RPMI8226 (cell line): ENCODE measurements at regions not wholly inside any gene's neighbourhood (a gene's known extent, or its start where the extent isn't known, plus 50 kb on each side); places are given as distances from the start of the nearest gene placed in this dataset.
A peak's percentile ranks its signal among the peaks of the same experiment; 100 is the strongest.

Experiments used
- DNase-seq: peaks from one replicate; pipeline ENCODE4 v3.0.0-alpha.2; 2015

GRCh38 chr1:103854279-103854678, 104.6 kb downstream of the AMY1C start:
- DNase-seq: no peak

GRCh38 chr1:103859721-103860120, 110.0 kb downstream of the AMY1C start:
- no peak for DNase-seq

GRCh38 chr1:103898576-103899345, 149.1 kb downstream of the AMY1C start:
- no peak for DNase-seq

GRCh38 chr1:103900005-103900404, 150.3 kb downstream of the AMY1C start:
- peak; percentile 12 for DNase-seq

DNA sequence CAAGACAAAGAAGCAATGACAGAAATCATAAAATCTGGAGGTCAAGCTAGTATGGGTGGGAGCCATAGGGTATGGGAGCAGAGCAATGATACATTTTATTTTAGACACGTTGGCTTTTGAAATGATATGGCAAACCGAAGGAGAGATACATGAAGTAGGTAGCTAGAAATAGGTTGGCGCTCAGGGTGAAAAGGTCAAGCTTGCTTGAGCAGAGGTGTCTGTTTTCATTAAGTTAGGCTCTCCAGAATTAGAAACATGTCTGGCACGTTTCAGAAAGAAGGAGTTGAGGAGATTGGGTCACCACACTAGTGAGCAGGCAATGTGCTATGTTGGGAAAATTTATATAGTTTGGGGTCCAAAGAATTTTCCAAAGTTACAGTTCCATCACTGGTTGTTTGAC, 151.4 kb downstream of the AMY1C start:
- peak; percentile 3 for DNase-seq

- DNase-seq: no peak
Observed at GRCh38 chr1:103905363-103905762, 155.7 kb downstream of the AMY1C start.

DNA sequence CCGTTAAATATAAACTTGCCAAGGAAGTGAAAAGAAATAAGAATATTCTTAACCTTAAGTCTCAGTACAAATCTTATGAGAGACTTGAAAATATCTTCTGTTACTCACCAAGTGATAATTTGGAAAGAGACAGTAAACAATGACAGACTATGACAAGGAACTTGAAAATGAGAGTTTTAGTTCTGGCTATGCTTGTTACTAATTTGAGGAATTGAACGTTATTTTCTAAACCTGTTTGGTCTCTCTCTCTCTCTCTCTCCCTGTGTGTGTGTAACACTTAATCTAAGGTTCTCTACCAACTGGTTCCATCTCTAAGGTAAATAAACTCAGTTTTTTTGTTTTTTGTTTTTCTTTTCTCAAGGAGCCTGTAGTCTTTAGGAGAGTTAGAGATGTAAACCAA, 161.8 kb downstream of the AMY1C start:
- DNase-seq: no peak

GRCh38 chr1:103917795-103918194, 168.1 kb downstream of the AMY1C start:
- DNase-seq: no peak

DNA sequence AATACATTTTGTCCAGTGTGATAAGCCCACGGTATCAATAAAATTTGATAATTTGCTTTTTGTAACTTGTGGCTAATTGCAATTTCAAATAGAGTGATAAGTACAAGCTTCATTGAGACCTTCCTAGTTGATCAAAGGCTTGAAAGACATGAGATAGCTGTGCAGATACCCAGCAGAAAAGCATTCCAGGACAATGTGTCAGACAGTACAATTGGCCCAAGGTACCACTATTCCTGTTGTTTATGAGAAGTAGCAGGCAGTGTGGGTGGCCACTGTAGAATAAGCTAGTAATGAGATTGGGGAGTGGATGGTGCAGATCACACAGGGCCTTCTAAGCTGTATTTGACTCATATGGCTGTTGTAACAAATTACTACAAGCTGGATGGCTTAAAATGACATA, 182.2 kb downstream of the AMY1C start:
- DNase-seq: no peak

DNA sequence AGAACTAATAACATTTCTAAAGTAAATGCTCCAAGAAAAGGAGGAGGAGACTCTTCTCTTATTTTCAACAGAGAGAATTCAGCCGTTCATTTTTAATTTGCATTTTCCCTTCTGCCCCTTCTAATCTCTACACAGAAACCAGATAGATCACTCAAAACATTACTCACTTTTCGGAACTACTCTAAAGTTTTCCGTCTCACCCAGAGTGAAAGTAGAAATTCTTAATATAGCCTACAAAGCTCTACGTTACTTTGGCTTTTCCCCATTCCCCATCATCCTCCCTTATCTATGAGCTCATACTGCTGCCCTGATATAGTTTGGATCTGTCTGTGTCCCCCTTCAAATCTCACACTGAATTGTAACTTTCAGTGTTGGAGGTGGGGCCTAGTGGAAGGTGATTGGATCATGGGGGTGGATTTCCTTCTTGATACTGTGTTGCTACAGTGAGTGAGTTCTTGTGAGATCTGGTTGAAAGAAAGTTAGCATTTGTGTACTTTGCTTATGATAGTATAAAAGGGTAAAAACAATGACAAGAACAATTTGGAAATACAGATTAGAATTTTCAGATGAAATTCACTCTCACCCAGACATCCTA, 188.2 kb downstream of the AMY1C start:
- DNase-seq: no peak

DNA sequence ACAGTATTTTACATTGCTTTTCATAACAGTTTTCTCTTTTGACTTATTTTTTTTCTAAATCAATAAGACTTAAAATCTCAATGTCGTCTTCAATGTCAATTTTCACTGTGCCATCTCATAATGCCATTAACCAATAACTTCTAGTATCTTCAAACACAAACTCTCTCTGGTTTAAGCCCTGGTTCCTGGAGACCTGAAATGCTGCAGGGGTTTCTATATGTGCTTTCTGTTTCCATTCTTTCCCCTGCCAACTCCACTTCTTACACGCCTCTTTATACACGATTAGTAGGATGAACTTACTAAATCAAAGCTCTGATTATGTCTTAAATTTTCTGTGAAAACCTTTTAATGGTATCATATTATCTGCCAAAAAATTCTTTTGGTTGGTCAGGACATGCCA, 191.4 kb downstream of the AMY1C start:
- DNase-seq: no peak

DNA sequence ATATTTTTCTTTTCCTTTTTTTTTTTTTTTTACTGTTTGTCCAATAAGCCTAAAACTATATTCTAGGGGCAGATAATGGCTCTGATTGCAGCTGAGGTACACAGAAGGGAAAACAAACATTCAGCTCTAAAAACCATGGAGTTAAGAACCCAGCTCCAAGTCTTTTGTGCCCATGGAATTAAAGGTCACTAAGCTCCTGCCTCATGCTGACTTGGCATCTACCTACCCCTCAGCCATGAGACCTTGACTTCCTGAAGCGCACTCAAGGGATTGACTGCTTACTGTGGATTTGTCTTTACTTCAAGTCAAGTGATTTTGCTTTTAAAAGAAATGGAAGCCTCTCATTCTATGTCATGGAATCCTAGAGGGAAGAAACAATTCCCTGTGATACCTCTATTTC, 192.3 kb downstream of the AMY1C start:
- no peak for DNase-seq

DNA sequence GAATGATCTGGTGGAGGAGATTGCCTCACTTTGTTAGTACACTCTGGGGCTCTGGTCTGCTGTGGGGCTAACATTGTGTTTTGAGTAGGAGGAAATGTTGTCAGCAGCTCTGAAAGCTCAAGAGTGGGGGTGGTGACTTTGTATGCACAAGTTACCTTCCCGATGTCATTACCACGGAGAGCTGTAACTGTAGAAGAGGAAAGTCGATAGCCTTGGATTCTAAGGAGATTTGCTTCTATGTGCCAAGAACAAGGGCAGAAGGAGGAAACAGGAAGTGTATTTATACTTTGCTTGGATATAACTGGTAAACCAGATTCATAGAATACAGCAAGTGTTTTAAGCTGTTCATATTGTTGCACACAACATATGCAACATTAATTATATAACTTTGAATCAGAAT, 196.1 kb downstream of the AMY1C start:
- no peak for DNase-seq

- DNase-seq: no peak
Observed at GRCh38 chr1:103948526-103948925, 198.8 kb downstream of the AMY1C start.

DNA sequence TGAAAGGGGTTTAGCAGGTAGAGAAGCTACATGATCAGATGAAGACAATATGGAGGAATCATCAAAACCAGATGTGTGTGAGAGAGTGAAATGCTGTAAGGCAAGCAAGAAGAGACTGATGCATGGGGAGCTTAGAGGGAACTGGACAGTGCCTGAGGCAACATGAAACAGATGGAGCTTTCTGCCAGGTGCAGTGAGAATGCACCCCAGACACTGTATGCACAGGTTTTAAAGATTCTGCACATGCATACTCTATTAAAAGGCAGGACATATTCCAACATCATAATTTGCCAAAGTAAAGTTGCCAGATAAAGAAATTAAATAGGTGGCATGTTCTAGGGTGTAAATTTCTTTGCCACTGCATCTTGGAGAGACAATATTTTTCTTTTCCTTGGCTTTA, 200.1 kb downstream of the AMY1C start:
- DNase-seq: no peak

DNA sequence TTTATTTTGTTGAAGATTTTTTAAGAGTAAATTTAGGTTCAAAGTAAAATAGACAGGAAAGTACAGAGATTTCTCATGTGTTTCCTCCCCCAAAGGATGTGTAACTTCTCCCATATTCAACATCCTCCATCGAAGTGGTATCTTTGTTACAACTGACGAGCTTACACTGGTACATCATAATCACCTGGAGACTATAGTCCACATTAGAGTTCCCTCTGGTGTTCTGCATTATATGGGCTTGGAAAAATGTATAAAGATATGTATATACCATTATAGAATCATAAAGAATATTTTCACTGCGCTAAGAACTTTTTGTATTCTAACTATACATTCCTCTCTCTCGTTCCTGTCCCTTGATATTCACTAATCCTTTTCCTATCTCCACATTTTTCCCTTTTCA, 203.7 kb downstream of the AMY1C start:
- DNase-seq: no peak

DNA sequence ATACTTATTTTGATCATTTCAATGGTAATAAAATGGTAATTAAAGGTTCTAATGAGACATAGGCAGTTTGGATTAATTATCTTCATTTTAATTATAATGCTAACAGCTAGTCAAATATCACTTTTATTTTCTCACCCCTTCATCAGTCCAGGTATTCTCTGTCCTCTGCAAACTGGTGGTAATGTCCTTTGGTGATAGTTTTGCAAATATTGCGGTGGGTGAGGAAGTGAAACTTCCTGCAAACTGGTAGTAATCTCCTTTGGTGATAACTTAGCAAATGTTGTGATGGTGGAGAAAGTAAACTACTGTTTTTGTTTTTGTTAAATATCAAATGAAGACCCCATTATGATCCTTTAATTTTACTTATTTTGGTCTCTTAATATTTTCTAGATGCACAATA, 209.0 kb downstream of the AMY1C start:
- no peak for DNase-seq

DNA sequence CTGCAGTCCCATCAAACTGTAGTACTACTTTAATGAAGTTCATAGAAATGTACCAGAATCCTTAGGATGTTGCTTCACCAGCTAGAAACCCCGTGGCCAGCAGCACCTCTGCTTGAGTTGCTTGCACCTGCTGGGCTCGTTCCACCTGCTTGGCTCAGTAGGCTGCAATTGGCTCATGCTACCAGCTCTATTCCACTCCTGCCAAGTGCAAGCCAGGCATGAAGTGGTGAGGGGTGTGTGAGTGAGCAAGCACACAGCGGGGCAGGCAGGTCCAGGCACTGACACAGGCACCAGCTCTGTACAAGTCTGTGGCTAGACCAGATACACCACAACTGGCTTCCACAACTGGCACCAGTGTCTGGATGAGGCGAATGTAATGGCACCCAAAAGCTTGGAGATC, 209.9 kb downstream of the AMY1C start:
- no peak for DNase-seq

GRCh38 chr1:103960045-103960444, 210.3 kb downstream of the AMY1C start:
- DNase-seq: no peak

DNA sequence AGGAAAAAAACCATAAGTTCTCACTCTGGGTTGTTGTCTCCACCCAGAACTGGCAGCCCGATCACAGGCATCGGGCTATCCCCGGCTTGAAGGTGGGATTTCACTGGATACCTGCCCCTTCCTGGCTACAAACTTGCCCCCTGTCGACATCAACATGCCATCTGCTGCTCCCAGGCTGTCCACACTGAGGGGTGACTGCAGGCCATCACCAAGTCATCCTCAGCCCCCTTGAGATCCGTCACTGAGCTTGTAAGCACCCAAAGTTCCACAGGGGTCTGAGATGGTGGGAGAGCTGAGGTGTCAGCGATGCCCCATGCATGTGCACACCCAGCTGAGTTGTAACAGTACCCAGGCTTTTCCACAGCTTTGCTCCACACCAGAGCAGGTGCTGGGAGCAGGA, 211.0 kb downstream of the AMY1C start:
- no peak for DNase-seq

- DNase-seq: no peak
Observed at GRCh38 chr1:103986792-103987191, 237.1 kb downstream of the AMY1C start.

DNA sequence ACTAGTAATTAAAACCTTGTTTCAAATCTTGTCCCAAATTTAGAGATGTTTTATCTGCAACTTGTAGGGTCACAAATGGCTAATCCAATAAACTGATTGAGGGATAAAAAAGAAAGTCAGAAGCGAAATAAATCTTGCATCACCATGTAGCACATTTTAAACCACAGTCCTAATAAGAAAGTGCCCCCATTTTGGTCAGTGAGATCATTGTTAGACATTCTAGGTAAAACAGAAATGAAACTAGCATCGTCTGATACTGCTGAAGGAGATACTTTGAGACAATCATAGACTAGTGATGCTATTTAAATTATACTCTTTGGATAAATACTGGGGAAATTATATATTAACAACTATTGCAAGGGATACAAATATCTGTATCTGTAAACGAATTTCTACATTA, 247.9 kb downstream of the AMY1C start:
- DNase-seq: no peak

- DNase-seq: no peak
Observed at GRCh38 chr1:104018922-104019674, 269.4 kb downstream of the AMY1C start.

DNA sequence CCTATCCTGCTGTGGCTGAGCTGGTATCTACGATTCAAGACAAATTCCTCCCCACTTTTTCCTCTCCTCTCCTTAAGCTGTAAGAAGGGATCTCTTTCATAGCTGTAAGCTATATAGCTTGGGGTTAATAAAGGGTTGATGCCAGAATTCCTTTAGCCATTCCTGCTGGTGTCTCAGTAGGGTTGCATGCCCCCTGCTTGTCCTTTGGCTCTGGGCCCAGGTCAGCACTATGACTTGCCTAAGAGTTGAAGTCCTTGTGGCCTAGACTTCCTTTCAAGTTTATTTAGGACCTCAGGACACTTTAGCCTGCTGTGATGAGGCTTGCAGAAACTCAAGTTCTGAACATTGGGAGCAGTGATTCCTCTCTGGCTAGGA, 270.0 kb downstream of the AMY1C start:
- DNase-seq: no peak
